ENCODE measurements at regions not wholly inside any gene's neighbourhood (a gene's known extent, or its start where the extent isn't known, plus 50 kb on each side); places are given as distances from the start of the nearest gene placed in this dataset.

DNA sequence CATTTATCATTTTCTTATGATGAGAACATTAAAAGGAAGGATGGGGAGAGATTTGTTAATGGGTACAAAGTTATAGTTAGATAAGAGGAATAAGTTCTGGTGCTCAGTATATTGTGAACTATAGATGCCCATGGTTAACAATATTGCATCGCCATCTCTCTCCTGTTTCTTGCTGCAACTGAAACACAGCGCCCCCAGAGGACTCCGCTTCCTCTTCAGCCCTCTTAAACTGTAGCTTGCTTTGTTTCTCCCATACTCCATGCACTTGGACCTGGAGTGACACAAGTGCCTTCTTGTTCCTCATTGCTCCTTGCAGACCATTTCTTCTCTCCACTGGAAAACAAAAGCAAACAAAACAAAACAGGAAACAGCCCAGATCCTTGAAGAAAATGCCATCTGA lies 70.1 kb upstream of the NTPCR start:
- TF ChIP-seq, protein P1, sequence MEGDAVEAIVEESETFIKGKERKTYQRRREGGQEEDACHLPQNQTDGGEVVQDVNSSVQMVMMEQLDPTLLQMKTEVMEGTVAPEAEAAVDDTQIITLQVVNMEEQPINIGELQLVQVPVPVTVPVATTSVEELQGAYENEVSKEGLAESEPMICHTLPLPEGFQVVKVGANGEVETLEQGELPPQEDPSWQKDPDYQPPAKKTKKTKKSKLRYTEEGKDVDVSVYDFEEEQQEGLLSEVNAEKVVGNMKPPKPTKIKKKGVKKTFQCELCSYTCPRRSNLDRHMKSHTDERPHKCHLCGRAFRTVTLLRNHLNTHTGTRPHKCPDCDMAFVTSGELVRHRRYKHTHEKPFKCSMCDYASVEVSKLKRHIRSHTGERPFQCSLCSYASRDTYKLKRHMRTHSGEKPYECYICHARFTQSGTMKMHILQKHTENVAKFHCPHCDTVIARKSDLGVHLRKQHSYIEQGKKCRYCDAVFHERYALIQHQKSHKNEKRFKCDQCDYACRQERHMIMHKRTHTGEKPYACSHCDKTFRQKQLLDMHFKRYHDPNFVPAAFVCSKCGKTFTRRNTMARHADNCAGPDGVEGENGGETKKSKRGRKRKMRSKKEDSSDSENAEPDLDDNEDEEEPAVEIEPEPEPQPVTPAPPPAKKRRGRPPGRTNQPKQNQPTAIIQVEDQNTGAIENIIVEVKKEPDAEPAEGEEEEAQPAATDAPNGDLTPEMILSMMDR (IDR thresholded peaks at IDR 0.05; ENCODE audit: insufficient read depth, missing control alignments), result peak; percentile 42
- FAIRE-seq (peak; percentile 84), DNase-seq (ENCODE audit: insufficient read length, low spot score) (no peak)

DNA sequence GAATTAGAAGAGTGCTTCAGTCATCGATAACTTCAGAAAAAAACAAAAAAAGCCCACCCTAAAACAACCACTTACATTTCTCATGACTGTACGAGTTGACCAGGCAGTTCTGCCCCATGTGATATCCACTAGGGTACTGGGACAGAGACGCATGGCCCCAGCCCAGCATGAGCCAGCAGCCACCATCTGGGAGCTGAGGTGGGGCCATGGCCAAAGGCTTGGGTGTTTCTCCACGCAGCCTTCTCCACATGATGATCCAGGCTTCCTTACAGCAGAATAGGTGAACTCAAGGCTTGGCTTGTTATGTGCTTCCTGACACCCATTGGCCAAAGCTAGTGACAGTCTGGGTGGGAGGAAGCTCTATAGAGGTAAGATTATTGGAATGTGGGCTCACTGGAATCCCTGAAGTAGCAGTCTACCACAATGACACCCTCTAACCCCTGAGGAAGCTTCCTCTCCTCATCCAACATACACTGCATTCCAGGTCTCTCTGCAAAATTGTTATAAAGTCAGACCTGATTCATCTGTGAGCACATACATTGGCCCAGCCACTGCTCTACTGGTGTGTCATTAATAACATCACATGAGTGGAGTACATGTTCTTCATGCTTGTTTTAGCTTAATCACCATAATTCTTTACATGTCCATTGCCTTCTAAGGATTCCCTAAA lies 66.3 kb upstream of the NTPCR start:
- FAIRE-seq (peak; percentile 79), DNase-seq (ENCODE audit: insufficient read length, low spot score) (no peak)
- TF ChIP-seq, protein P1 (IDR thresholded peaks at IDR 0.05; ENCODE audit: insufficient read depth, missing control alignments), result no peak

DNA sequence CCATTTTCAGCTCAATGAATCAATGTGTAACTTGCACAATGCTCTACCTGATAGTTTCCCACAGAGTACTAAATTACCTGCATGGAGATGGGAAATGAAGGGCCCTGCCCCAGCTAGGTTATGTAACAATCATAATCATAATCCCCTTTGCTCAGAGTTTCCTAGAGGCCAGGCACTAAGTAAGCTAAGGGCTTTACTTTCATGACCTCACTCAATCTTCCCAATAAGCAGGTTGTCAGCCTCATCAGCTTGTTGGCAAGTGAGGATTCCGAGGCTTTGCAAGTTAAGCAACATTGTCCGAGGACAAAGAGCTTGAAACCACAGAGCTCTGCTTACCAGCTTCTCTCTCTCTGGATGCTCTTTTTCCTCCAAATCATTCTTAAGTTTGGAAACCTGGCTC lies 64.1 kb upstream of the NTPCR start:
- DNase-seq (ENCODE audit: insufficient read length, low spot score) (no peak), FAIRE-seq (peak; percentile 85)
- TF ChIP-seq, protein P1 (IDR thresholded peaks at IDR 0.05; ENCODE audit: insufficient read depth, missing control alignments), result no peak

DNA sequence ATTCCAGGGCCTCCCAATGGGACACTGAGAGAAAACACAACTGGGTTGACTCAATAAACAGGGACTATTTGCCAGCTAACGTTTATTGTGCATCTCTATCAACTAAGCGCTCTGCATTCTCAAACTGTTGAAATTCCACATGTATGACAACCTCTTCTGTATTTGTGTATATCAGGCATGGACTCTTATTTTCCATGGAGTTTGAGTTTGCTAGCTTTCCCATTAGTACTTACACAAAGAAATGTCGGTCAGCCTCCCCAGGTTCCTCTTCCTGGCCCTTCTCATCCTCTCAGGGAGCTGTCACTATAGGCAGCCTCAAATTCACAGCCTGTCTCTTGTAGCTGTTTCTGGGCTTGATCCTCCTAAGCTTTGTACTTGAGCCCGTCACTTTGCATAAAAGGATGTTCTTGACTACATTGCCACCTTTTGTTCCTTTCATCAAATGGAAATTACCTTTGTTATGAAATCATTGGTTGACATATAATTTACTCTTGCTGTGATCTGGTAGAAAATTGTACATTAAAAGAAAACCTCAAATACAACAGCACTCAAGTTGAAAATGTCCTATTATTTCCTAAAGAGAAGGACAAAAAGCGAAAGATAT lies 60.0 kb upstream of the NTPCR start:
- peak; percentile 80 for FAIRE-seq
- TF ChIP-seq, protein P1 (IDR thresholded peaks at IDR 0.05; ENCODE audit: insufficient read depth, missing control alignments), result no peak
- no peak for DNase-seq (ENCODE audit: insufficient read length, low spot score)

DNA sequence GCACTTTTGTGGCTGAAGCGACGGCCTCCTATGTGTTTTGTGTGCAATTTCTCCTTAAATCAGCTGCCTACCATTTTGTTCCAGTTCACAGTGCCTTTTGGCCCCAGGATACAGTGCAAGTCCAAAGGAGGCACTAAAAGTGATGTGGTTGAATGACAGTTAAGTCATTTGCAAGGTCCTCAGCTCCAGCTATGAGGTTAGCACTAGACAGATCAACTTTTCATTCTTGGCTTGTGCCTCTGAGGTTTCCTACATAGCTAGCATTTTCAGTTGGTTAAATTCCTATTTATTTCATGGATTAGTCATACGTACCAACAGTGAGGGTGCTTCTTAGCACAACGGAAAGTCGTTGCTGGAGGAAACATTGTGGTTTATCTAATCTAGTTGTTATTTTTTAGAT lies 59.3 kb upstream of the NTPCR start:
- no peak for DNase-seq (ENCODE audit: insufficient read length, low spot score)

DNA sequence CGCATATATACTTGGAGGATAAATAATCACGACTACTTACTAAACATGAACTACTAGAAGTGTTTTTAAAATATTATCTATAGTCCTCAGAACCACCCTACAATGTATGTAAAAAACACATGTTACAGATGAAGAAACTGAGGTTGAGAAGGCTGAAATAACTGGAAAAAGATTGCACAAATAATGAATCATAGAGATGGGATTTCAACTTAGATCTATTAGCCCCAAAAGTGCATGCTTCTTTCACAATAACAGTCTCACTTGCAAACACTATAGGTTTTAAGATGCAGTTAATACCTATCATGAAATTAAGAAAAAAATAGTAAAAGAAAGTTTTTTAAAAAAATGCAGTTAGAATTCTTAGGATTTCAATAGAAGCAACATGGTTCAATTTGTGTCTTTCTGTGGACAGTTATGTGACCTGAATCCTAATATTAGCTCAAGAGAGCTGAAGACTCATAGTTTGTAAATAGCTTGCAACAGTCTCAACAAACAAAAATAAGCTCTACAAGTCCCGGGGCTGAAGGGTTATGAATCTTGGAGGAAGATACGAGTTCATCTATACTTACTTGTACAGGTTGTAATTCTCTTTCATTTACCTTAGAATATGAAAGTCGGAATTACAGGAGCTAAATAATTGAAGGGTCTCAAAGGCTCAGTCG lies 58.6 kb upstream of the NTPCR start:
- TF ChIP-seq, protein P1 (IDR thresholded peaks at IDR 0.05; ENCODE audit: insufficient read depth, missing control alignments), result no peak
- FAIRE-seq (peak; percentile 68), DNase-seq (ENCODE audit: insufficient read length, low spot score) (no peak)

More for the DNA sequence above, 59.3 kb upstream of the NTPCR start:
- no peak for FAIRE-seq
- TF ChIP-seq, protein P1 (IDR thresholded peaks at IDR 0.05; ENCODE audit: insufficient read depth, missing control alignments), result no peak
